Left lobe of liver (tissue), 2 donors: ENCODE measurements at regions not wholly inside any gene's neighbourhood (a gene's known extent, or its start where the extent isn't known, plus 50 kb on each side); places are given as distances from the start of the nearest gene placed in this dataset.

Source experiments
- ATAC-seq: fragments of 200-7000 bp; cut with Tn5 transposase; one replicate; pipeline ENCODE4 v1.9.1; 2020; ENCODE audit warnings: mild to moderate bottlenecking, moderate library complexity
- DNase-seq: peaks from one replicate; pipeline ENCODE4 v3.0.0-alpha.2; 2020; ENCODE audit warnings: low spot score
- donor health status: DM: no; HTN: no; CAD: no; lungs with moderate emphysema.
- donor health status: DM: no; HTN: yes; CAD: no.

DNA sequence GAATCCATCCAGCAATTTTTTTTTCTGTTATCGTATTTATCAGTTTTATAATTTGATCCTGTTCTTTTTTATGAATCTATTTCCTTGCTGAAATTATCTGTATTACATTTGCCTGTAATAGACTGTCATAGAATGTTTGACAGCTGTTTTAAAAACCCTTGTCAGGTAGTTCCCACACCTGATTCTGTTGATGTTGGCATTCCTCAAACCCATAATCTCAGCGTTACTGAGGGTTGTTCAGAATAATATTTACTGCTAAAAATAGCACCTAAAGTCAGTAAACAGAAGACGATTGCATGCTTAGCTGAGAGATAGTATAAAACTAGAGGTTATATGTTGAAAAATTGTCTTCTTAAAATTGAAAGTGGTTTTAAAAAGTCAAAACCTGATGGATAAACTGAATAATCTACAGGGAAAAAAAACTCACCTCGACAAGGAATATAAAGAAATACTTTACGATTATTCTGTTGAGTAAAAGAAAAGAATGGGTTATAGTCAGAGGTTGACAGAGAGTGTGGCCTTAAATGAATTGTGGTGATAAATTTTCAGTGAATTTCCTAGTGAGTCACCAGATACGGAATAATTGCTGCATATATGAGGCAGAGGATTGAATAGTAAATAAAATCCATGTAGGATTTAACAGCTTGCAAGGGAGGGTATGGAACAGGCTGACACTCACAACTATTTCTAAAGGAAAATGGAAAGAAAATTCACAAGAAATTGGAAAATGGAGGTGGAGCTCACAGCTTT lies 824.1 kb upstream of the IGFBP3 start:
- DNase-seq = no peak
- no peak for ATAC-seq

DNA sequence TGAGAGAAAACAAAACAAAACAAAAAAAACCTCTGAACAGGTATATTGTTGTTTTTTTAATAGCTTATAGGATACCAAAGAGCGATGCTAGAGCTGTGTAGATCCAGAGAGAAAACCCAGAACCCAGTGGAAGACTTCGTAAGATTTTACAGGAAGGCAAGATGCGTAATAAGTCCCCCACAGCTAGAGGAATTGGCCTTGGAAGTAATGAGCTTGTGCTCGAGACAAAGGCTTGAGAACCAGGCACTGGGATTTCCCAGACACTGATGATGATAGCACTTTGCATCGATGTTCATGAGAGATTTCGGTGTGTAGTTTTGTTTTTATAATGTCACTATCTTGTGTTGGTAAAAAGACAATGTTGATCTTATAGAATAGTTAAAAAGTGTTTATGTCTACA lies 821.5 kb upstream of the IGFBP3 start:
- DNase-seq = no peak
- ATAC-seq = no peak

DNA sequence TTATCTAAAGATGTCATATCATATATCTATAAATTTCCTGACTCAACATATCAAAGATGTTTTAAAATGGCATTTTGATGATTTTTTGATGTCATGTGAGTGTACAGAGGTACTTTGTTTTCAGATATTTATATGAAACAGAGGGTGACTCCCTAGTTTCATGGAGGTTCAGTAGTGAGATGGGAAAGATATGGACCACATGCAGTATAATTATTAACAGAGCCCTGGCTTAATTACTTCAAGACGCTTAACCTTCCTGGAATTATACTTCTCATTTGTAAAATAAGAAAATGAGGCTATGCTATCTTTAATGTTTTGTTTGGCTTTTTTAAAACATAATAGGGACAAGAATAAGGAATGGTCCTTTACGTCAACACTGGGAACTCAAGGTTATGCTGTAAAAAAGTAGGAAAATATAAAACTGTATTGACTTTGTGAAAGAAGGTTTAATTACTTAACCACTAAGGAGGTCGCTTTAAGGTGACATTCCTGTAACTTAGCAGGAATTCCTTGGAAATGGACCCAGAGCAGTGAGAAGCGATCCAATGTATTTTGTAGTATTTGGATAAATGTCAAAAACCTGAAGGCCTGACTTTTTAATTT lies 821.0 kb upstream of the IGFBP3 start:
- no peak for DNase-seq
- ATAC-seq = no peak

- ATAC-seq (no peak), DNase-seq (no peak)
Measured at GRCh38 chr7:46741181-46741580, 820.1 kb upstream of the IGFBP3 start.

GRCh38 chr7:46739518-46740234 lies 818.6 kb upstream of the IGFBP3 start:
- no peak for DNase-seq
- no peak for ATAC-seq

GRCh38 chr7:46738796-46739195 lies 817.7 kb upstream of the IGFBP3 start:
- no peak for DNase-seq
- no peak for ATAC-seq

GRCh38 chr7:46738165-46738564 lies 817.1 kb upstream of the IGFBP3 start:
- no peak for DNase-seq
- ATAC-seq = no peak

DNA sequence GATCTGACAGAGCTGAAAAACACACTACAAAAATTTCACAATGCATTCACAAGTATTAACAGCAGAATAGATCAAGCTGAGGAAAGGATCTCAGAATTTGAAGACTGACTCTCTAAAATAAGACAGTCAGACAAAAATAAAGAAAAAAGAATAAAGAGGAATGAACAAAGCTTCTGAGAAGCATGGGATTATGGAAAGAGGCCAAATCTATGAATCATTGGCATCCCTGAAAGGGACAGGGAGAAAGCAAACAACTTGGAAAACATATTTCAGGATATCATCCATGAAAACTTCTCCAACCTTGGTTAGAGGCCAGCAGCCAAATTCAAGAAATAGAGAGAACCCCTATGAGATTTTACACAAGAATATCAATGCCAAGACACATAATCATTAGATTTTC lies 804.8 kb upstream of the IGFBP3 start:
- DNase-seq (no peak), ATAC-seq (no peak)

- ATAC-seq (no peak), DNase-seq (no peak)
Measured at GRCh38 chr7:46725136-46725535, 804.1 kb upstream of the IGFBP3 start.

DNA sequence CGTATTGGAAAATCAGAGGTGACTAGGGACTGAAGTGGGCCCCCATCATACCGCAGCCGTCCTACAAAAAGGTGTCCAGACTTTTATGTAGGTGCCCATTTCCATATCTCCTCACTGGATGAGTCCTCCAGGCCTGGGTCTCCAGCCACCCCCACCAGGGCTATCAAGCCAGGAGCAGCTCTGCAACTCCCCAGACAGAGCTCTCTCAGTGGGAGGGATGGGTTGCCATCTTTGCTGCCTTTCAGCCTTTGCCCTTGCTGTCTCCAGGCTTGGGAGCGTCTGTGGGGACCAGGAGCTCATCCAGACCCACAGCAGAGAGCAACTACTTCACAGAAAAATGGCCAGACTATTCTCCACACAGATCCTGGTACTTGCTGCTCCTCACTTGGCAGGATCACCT lies 802.7 kb upstream of the IGFBP3 start:
- ATAC-seq (no peak), DNase-seq (no peak)

GRCh38 chr7:46723003-46723402 lies 801.9 kb upstream of the IGFBP3 start:
- no peak for DNase-seq
- ATAC-seq = no peak

DNA sequence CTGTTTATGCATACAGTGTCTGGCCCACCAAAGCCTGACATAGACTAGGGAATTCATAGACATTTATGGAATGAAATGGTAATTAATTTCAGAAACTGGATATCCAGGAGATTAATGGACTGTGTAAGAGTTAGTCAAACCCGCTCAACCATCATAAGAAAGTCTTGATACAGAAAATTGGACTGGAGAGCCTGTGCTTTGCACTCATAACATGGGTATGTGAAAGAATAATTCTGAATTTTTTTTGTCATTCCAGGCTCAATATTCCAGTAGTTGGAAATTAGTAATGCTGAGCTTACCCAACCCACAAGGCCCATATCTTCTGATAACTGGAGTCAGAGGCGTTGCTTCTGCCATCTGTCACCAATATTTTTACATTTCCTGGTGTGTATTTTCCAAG lies 799.7 kb upstream of the IGFBP3 start:
- no peak for ATAC-seq
- no peak for DNase-seq

DNA sequence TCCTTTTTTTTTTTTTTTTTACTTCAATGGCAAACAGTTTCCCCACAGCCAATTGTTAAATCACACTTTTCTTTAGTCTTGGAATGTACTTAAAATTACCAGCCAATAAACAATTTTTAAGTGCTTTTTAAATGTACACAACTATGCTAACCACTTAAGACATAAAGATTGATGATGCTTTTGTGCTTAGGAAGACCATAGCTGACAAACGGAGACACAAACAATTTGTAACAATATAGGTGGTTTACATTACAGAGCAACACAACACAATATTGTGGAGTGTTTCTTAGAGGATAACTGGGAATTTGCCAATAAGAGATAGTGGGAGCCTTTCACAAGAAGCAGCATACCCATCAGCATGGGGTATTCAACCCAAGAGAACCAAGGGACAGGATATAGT lies 798.5 kb upstream of the IGFBP3 start:
- ATAC-seq = no peak
- DNase-seq = no peak

- ATAC-seq = no peak
- DNase-seq = no peak
Measured at GRCh38 chr7:46716926-46717325, 795.9 kb upstream of the IGFBP3 start.

GRCh38 chr7:46715579-46715978 lies 794.5 kb upstream of the IGFBP3 start:
- DNase-seq (no peak), ATAC-seq (no peak)

- no peak for DNase-seq
- no peak for ATAC-seq
Measured at GRCh38 chr7:46714904-46715303, 793.8 kb upstream of the IGFBP3 start.

DNA sequence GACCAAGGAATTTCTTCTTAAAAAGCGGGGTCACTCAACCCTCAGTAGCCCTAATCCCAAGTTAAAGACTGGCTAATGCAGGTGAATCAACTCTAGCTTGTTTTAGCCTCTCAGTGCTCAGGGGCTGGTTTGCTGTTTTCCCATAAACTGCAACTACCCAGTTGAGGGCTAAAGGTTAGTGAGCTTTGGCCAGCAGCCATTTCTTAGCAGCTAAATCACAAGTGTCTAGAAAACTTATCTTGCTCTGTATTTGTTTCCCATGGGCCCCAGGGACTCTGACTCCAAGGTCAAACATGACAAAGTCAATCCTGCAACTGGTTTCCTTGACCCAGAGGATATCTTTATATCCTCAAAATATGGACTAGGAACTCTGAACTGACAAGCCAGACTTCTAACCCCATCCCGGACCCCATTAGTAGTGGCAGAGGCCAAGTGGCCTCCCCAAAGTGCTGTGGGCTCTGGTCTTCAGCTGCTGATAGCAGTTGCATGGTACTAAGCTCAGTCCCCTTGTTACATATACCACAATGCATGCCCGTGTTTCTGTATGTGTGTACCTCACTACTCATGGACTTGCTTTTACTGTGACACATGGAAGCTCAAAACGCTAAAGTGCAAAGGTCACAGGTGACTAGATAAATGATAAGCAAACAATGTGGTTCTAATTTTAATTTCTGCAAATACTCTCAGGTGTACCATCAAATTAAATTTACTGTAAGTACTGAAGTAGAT lies 793.0 kb upstream of the IGFBP3 start:
- peak; percentile 85 for DNase-seq
- ATAC-seq = peak; percentile 88

GRCh38 chr7:46710927-46711326 lies 789.9 kb upstream of the IGFBP3 start:
- DNase-seq = no peak
- no peak for ATAC-seq

DNA sequence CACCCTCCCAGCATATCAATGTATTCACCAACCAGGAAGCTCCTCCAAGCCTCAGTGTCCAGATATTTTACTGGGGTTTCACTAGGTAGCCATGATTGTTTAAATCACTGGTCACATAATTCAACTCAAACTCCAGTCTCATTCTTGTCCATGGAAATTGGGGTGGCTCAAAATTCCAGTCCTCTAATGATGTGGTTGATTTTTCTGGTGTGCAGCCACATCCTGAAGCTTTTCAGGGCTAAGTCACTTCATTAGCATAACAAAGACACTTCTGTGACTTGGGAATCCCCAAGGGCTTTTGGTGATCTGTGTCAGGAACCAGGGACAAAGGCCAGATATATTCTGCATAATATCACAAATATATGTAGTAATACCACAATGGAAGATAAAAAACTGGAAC lies 786.9 kb upstream of the IGFBP3 start:
- ATAC-seq = no peak
- no peak for DNase-seq

DNA sequence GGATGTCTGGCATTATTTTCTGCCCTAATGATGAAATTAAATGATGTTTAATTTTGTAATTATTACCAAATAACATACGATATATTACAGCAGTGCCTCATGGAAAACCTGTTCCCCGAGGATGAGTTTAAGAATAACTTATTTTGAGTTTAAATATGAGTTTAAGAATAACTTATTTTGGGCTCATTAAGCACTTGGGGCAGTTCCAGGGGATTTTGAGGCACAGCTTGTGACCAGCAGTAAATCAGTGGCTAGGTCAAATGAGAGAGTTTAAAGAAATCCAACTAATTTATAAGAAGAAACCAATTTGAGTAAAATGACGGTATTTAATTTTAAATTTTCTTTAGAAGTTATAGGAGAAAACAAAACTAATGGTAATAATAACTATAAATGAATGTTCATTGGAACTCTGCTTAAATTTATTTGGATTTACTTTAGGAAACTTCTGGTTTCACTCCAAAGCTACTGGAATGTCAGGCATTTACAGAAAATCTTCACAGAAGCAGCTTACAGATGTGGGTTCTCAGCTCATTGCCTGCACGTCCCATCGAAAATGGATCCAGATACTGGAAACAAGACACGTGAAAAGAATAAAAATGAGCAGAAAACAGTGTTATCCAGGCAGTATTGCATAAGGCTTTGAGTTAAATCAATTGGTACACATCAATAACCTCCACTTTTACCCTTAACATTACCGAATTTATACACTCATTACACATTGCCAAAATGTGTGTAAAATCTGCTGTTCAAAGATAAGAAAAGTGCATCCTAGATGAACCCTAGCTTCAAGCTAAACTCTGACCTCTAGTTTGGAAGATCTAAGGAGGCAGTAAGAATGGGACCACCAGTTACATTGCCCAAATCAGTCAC lies 784.5 kb upstream of the IGFBP3 start:
- ATAC-seq = no peak

GRCh38 chr7:46696741-46697140 lies 775.7 kb upstream of the IGFBP3 start:
- ATAC-seq (no peak), DNase-seq (no peak)

More for the DNA sequence above, 784.5 kb upstream of the IGFBP3 start:
- DNase-seq = no peak
